ENCODE measurements at regions not wholly inside any gene's neighbourhood (a gene's known extent, or its start where the extent isn't known, plus 50 kb on each side); places are given as distances from the start of the nearest gene placed in this dataset.

DNA sequence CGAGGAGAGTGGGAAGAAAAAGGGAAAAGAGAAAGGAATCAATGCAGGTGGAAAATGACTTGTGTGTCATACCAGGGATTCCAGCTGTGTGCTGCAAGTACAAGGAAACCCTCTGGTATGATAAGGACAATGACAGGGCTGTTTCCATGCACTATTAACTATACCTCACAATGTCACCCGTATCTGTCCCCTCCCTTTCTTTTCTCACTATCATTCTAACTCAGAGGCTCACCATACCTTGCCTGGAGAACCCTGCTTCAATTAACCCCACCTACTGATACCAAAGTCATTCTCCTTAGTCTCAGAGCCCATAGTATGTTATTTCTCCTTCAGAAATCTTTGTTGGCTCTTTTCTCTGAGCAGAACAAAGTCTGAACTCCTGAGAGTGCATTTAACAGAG, 236.2 kb upstream of the NREP start:
- TF ChIP-seq, protein P1, sequence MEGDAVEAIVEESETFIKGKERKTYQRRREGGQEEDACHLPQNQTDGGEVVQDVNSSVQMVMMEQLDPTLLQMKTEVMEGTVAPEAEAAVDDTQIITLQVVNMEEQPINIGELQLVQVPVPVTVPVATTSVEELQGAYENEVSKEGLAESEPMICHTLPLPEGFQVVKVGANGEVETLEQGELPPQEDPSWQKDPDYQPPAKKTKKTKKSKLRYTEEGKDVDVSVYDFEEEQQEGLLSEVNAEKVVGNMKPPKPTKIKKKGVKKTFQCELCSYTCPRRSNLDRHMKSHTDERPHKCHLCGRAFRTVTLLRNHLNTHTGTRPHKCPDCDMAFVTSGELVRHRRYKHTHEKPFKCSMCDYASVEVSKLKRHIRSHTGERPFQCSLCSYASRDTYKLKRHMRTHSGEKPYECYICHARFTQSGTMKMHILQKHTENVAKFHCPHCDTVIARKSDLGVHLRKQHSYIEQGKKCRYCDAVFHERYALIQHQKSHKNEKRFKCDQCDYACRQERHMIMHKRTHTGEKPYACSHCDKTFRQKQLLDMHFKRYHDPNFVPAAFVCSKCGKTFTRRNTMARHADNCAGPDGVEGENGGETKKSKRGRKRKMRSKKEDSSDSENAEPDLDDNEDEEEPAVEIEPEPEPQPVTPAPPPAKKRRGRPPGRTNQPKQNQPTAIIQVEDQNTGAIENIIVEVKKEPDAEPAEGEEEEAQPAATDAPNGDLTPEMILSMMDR (conservative IDR thresholded peaks at IDR 0.05; ENCODE audit: low read depth, low read length), result no peak
- TF ChIP-seq EZH2 (IDR thresholded peaks at IDR 0.05; ENCODE audit: borderline replicate concordance, low read depth, low read length, poor library complexity, severe bottlenecking), result no peak

All from A673 (cell line).